Neuronal stem cell (in vitro differentiated cells): ENCODE measurements at regions not wholly inside any gene's neighbourhood (a gene's known extent, or its start where the extent isn't known, plus 50 kb on each side); places are given as distances from the start of the nearest gene placed in this dataset.

Experiments used
- DNase-seq: peaks from one replicate; pipeline ENCODE4 v3.0.0-alpha.2; 2013; ENCODE audit warnings: low spot score
- H2AFZ ChIP-seq: one replicate; pipeline ENCODE4 v1.6.1; 2013; ENCODE audit warnings: mild to moderate bottlenecking, low read length, inconsistent platforms
- H2AK5ac ChIP-seq: 2 replicates; pipeline ENCODE4 v1.6.1; 2013; ENCODE audit warnings: low read depth, mild to moderate bottlenecking, inconsistent platforms, low read length, moderate library complexity, mixed read lengths
- H2BK120ac ChIP-seq: 2 replicates; pipeline ENCODE4 v1.6.1; 2013; ENCODE audit warnings: low read depth, mild to moderate bottlenecking, inconsistent platforms, low read length, moderate library complexity, mixed read lengths
- H2BK12ac ChIP-seq: one replicate; pipeline ENCODE4 v1.6.1; 2013; ENCODE audit warnings: low read length, inconsistent platforms
- H2BK15ac ChIP-seq: 2 replicates; pipeline ENCODE4 v1.6.1; 2013; ENCODE audit warnings: mild to moderate bottlenecking, low read length, inconsistent platforms, mixed read lengths
- H2BK5ac ChIP-seq: one replicate; pipeline ENCODE4 v1.6.1; 2013; ENCODE audit warnings: inconsistent platforms, mild to moderate bottlenecking, low read length, moderate library complexity
- H3K14ac ChIP-seq: one replicate; pipeline ENCODE4 v1.6.1; 2013; ENCODE audit warnings: low read length, inconsistent platforms
- H3K18ac ChIP-seq: 2 replicates; pipeline ENCODE4 v1.6.1; 2013; ENCODE audit warnings: low read length, inconsistent platforms
- H3K23ac ChIP-seq: 2 replicates; pipeline ENCODE4 v1.6.1; 2013; ENCODE audit warnings: low read depth, mild to moderate bottlenecking, mixed read lengths, low read length, inconsistent platforms; ENCODE audit not compliant: poor library complexity
- H3K27ac ChIP-seq: replicated peaks from 3 replicates; pipeline ENCODE4 v1.5.1; 2013; ENCODE audit warnings: low read length, inconsistent platforms
- H3K27me3 ChIP-seq, 3 experiments: 2 replicates each; pipeline ENCODE4 v1.6.1; 2013; ENCODE audit warnings: low read length in 3 of 3, mild to moderate bottlenecking in 2 of 3, inconsistent platforms in 1 of 3, low read depth in 1 of 3, mixed read lengths in 1 of 3, moderate library complexity in 1 of 3; ENCODE audit not compliant: control insufficient read depth in 3 of 3, insufficient read depth in 3 of 3
- H3K36me3 ChIP-seq, 2 donors: replicated peaks in 1 of 2; 2 replicates each; pipeline ENCODE4 v1.6.1; 2013; ENCODE audit warnings: low read length in 2 of 2; ENCODE audit not compliant: control insufficient read depth in 2 of 2, insufficient read depth in 2 of 2
- H3K4ac ChIP-seq: 2 replicates; pipeline ENCODE4 v1.6.1; 2013; ENCODE audit warnings: inconsistent platforms, mild to moderate bottlenecking, low read length, moderate library complexity
- H3K4me1 ChIP-seq, 2 donors: 1 replicate in 1 of 2; 2 replicates in 1 of 2; pipeline ENCODE4 v1.6.1; 2013; ENCODE audit warnings: low read length in 2 of 2, low read depth in 1 of 2; ENCODE audit not compliant: control insufficient read depth in 2 of 2, insufficient read depth in 1 of 2
- H3K4me2 ChIP-seq: one replicate; pipeline ENCODE4 v1.6.1; 2013; ENCODE audit warnings: mild to moderate bottlenecking, low read length, inconsistent platforms; ENCODE audit not compliant: insufficient read depth, poor library complexity, severe bottlenecking
- H3K4me3 ChIP-seq, 2 donors: 2 replicates each; pipeline ENCODE4 v1.5.1; 2013; ENCODE audit warnings: low read length in 2 of 2, mild to moderate bottlenecking in 2 of 2, inconsistent platforms in 1 of 2, moderate library complexity in 1 of 2
- H3K79me1 ChIP-seq: one replicate; pipeline ENCODE4 v1.6.1; 2013; ENCODE audit warnings: low read depth, mild to moderate bottlenecking, inconsistent platforms, low read length, moderate library complexity
- H3K9ac ChIP-seq: one replicate; pipeline ENCODE4 v1.6.1; 2013; ENCODE audit warnings: mild to moderate bottlenecking, low read depth, low read length, inconsistent platforms; ENCODE audit not compliant: poor library complexity
- H3K9me3 ChIP-seq, 2 donors: replicated peaks in 1 of 2; 2 replicates each; pipeline versions ENCODE3 to v1.6.1; 2013; ENCODE audit warnings: low read length in 2 of 2, mild to moderate bottlenecking in 2 of 2, inconsistent platforms in 1 of 2, low read depth in 1 of 2, mixed read lengths in 1 of 2, moderate library complexity in 1 of 2; ENCODE audit not compliant: control insufficient read depth in 2 of 2, insufficient read depth in 1 of 2
- H4K8ac ChIP-seq: one replicate; pipeline ENCODE4 v1.6.1; 2013; ENCODE audit warnings: low read depth, mild to moderate bottlenecking, inconsistent platforms, low read length, moderate library complexity
- H4K91ac ChIP-seq: one replicate; pipeline ENCODE4 v1.6.1; 2013; ENCODE audit warnings: low read length, low read depth, mild to moderate bottlenecking, inconsistent platforms; ENCODE audit not compliant: poor library complexity
- WGBS, 2 donors: extraction: QIAGEN DNeasy Blood & Tissue Kit; methylation state at CpG; one replicate each; pipeline ENCODE4 v1.1.7; 2013; ENCODE audit warnings: missing lambda C conversion rate in 2 of 2, mixed read lengths in 1 of 2; ENCODE audit not compliant: insufficient read length in 2 of 2, insufficient replicate concordance in 1 of 2; ENCODE audit errors: extremely low coverage in 2 of 2; 5-methylcytosine and 5-hydroxymethylcytosine counted together

- no peak for DNase-seq
- no peak overlapping the region for H2AFZ ChIP-seq
- WGBS, 2 donors: no CpG with 5 or more reads among the region's 6 CpGs
- H2BK15ac ChIP-seq: no peak overlapping the region
- H3K36me3 ChIP-seq: no peaks in the 10 kb centered on the region
- no peak overlapping the region for H3K18ac ChIP-seq
- no peak overlapping the region for H2AK5ac ChIP-seq
- H3K9ac ChIP-seq: no peak overlapping the region
- no peak overlapping the region for H3K14ac ChIP-seq
- H3K4me2 ChIP-seq: no peak overlapping the region
- no peak overlapping the region for H2BK12ac ChIP-seq
- H2BK120ac ChIP-seq: no peak overlapping the region
- H3K23ac ChIP-seq: no peak overlapping the region
- H3K4me1 ChIP-seq: peaks cover 0 to 2% of the 10 kb centered on the region in 2 donors
- H3K4ac ChIP-seq: no peak overlapping the region
- no peaks in the 10 kb centered on the region for H3K9me3 ChIP-seq
- H3K27ac ChIP-seq: no peak overlapping the region
- no peaks in the 10 kb centered on the region for H3K27me3 ChIP-seq
- H4K8ac ChIP-seq: no peak overlapping the region
- H3K4me3 ChIP-seq: no peak overlapping the region
- no peak overlapping the region for H2BK5ac ChIP-seq
- H4K91ac ChIP-seq: no peak overlapping the region
- no peaks in the 10 kb centered on the region for H3K79me1 ChIP-seq
Measured at GRCh38 chr21:28086861-28087581, 905.7 kb downstream of the LTN1 start.

- no peak overlapping the region for H3K9ac ChIP-seq
- no peak overlapping the region for H3K4me2 ChIP-seq
- H3K23ac ChIP-seq: no peak overlapping the region
- no peaks in the 10 kb centered on the region for H3K9me3 ChIP-seq
- H3K4me1 ChIP-seq: peaks cover 0 to under 1% of the 10 kb centered on the region in 2 donors
- H2BK120ac ChIP-seq: no peak overlapping the region
- no peaks in the 10 kb centered on the region for H3K27me3 ChIP-seq
- H3K36me3 ChIP-seq: no peaks in the 10 kb centered on the region
- no peaks in the 10 kb centered on the region for H3K79me1 ChIP-seq
- H3K27ac ChIP-seq: no peak overlapping the region
- no peak overlapping the region for H2AK5ac ChIP-seq
- H2BK5ac ChIP-seq: no peak overlapping the region
- H3K18ac ChIP-seq: no peak overlapping the region
- no peak overlapping the region for H2BK15ac ChIP-seq
- no peak overlapping the region for H2BK12ac ChIP-seq
- no peak overlapping the region for H3K14ac ChIP-seq
- DNase-seq: no peak
- H4K8ac ChIP-seq: no peak overlapping the region
- no peak overlapping the region for H4K91ac ChIP-seq
- no CpG with 5 or more reads among the region's 2 CpGs for WGBS, 2 donors
- H2AFZ ChIP-seq: no peak overlapping the region
- H3K4ac ChIP-seq: no peak overlapping the region
- H3K4me3 ChIP-seq: no peak overlapping the region
Measured at GRCh38 chr21:28084951-28085350, 907.7 kb downstream of the LTN1 start.

DNA sequence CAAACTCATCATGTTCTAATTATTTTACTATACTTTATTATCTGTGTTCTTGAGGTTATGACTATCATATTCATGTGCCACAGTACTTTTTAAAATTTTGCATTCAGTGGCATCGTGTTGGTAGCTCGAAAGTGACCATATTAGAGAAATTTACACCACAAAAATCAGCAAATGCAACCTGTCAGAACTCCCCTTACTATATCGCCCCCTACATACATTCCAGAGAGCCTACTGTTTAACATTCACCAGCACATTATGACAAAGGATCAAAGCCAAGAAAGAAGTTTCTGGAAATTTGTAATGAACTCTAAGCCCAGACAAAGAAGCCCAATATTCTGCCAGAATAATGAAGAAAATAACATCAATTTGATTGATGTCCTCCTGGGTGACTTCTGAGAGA is 909.3 kb downstream of the LTN1 start:
- Histone ChIP-seq H3K27ac (no peak overlapping the region), H3K27me3 (no peaks in the 10 kb centered on the region), H4K91ac (no peak overlapping the region), H3K79me1 (no peaks in the 10 kb centered on the region), H2BK5ac (no peak overlapping the region), H3K23ac (no peak overlapping the region), H3K9me3 (no peaks in the 10 kb centered on the region), H3K36me3 (no peaks in the 10 kb centered on the region), H2BK15ac (no peak overlapping the region), H3K4ac (no peak overlapping the region), H2BK12ac (no peak overlapping the region), H2AFZ (no peak overlapping the region), H3K14ac (no peak overlapping the region), H3K4me3 (no peak overlapping the region), H4K8ac (no peak overlapping the region), H2BK120ac (no peak overlapping the region), H3K18ac (no peak overlapping the region), H3K9ac (no peak overlapping the region), H3K4me1 (no peaks in the 10 kb centered on the region), H2AK5ac (no peak overlapping the region), H3K4me2 (no peak overlapping the region)
- no peak for DNase-seq
- WGBS, 2 donors: no CpG with 5 or more reads among the region's 3 CpGs

GRCh38 chr21:28078126-28078525 is 914.6 kb downstream of the LTN1 start:
- Histone ChIP-seq H4K91ac (no peak overlapping the region), H3K4ac (no peak overlapping the region), H3K9me3 (no peaks in the 10 kb centered on the region), H2BK120ac (no peak overlapping the region), H3K27me3 (no peaks in the 10 kb centered on the region), H3K9ac (no peak overlapping the region), H3K4me1 (no peaks in the 10 kb centered on the region), H3K27ac (no peak overlapping the region), H4K8ac (no peak overlapping the region), H3K14ac (no peak overlapping the region), H2AK5ac (no peak overlapping the region), H3K4me3 (no peak overlapping the region), H2BK12ac (no peak overlapping the region), H3K36me3 (no peaks in the 10 kb centered on the region), H2AFZ (no peak overlapping the region), H3K79me1 (no peaks in the 10 kb centered on the region), H2BK15ac (no peak overlapping the region), H2BK5ac (no peak overlapping the region), H3K18ac (no peak overlapping the region), H3K23ac (no peak overlapping the region), H3K4me2 (no peak overlapping the region)
- WGBS, 2 donors: no CpG with 5 or more reads among the region's 2 CpGs
- DNase-seq: no peak
